ENCODE measurements at regions not wholly inside any gene's neighbourhood (a gene's known extent, or its start where the extent isn't known, plus 50 kb on each side); places are given as distances from the start of the nearest gene placed in this dataset.

DNA sequence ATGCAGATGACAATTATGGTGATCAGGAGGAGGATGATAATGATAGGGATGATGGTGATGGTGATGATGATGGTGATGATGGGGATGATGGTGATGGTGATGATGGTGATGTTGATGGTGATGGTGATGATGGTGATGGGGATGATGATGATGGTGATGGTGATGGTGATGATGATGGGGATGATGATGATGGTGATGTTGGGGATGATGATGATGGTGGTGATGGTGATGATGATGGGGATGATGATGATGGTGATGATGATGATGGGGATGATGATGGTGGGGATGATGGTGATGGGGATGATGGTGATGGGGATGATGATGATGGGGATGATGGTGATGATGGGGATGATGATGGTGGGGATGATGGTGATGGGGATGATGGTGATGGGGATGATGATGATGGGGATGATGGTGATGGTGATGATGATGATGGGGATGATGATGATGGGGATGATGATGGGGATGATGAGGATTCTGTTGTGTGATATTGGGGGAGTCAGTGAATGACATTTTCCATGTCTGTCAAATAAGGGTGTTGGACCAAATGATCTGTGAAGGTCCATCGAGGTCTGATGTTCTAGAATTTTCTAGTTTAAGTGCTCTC, 65.6 kb upstream of the RPL11 start:
- no peaks in the 10 kb centered on the region for H3K9me3 ChIP-seq
- no peaks in the 10 kb centered on the region for H3K4me1 ChIP-seq (ENCODE audit: control insufficient read depth in 1 of 2, insufficient read depth in 1 of 2, low read depth in 1 of 2, low read length in 1 of 2)
- TF ChIP-seq, protein P1, sequence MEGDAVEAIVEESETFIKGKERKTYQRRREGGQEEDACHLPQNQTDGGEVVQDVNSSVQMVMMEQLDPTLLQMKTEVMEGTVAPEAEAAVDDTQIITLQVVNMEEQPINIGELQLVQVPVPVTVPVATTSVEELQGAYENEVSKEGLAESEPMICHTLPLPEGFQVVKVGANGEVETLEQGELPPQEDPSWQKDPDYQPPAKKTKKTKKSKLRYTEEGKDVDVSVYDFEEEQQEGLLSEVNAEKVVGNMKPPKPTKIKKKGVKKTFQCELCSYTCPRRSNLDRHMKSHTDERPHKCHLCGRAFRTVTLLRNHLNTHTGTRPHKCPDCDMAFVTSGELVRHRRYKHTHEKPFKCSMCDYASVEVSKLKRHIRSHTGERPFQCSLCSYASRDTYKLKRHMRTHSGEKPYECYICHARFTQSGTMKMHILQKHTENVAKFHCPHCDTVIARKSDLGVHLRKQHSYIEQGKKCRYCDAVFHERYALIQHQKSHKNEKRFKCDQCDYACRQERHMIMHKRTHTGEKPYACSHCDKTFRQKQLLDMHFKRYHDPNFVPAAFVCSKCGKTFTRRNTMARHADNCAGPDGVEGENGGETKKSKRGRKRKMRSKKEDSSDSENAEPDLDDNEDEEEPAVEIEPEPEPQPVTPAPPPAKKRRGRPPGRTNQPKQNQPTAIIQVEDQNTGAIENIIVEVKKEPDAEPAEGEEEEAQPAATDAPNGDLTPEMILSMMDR (IDR thresholded peaks at IDR 0.05) = no peak
- H3K27me3 ChIP-seq = peaks cover 73% of the 10 kb centered on the region
- H3K4me3 ChIP-seq (ENCODE audit: low read depth in 1 of 2, low read length in 1 of 2) = no peak overlapping the region
- H3K27ac ChIP-seq = no peak overlapping the region
- no peaks in the 10 kb centered on the region for H3K36me3 ChIP-seq

DNA sequence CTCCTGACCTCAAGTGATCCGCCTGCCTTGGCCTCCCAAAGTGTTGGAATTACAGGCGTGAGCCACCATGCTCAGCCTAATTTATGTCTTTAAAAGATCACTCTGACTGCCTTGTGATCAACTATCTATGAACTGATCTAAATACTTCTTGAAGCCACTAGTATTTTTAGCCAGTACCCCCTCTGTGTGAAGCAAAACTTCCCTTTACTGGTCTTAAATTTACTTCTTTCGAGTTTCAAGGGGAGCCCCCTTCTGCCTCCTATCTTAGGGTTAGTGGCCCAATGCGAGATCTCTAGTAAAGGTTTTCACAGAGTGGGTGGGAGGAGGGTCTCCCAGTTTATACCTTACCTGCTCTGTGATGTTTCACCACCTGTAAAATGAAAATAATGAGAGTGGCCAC, 66.1 kb upstream of the RPL11 start:
- TF ChIP-seq, protein P1 (IDR thresholded peaks at IDR 0.05) = no peak
- H3K9me3 ChIP-seq = no peaks in the 10 kb centered on the region
- no peaks in the 10 kb centered on the region for H3K36me3 ChIP-seq
- no peak overlapping the region for H3K4me3 ChIP-seq (ENCODE audit: low read depth in 1 of 2, low read length in 1 of 2)
- H3K27me3 ChIP-seq = peaks cover 73% of the 10 kb centered on the region
- no peak overlapping the region for H3K27ac ChIP-seq
- no peaks in the 10 kb centered on the region for H3K4me1 ChIP-seq (ENCODE audit: control insufficient read depth in 1 of 2, insufficient read depth in 1 of 2, low read depth in 1 of 2, low read length in 1 of 2)

DNA sequence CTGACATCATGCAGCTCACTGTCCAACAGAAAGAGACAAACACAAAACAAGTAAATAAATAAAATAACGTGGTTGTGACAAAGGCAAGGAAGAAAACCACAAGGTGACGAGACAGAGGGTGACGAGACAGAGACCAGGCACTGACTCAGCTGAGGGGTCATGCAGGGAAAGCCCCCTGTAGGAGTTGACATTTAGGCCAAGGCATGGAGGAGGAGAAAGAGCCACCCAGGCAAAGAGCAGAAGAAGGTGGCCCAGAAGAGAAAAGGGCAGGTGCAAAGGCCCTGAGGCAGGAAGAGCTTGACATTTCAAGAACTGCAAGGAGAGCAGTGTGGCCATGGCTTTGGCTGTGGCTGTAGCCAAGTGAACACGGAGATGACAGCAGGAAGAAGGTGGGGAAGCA, 65.1 kb upstream of the ID3 start:
- Histone ChIP-seq H3K4me3 (ENCODE audit: low read depth in 1 of 2, low read length in 1 of 2) (no peak overlapping the region), H3K4me1 (ENCODE audit: control insufficient read depth in 1 of 2, insufficient read depth in 1 of 2, low read depth in 1 of 2, low read length in 1 of 2) (no peaks in the 10 kb centered on the region), H3K36me3 (no peaks in the 10 kb centered on the region), H3K27me3 (peaks cover 75% of the 10 kb centered on the region), H3K27ac (no peak overlapping the region), H3K9me3 (no peaks in the 10 kb centered on the region)
- TF ChIP-seq, protein P1 (IDR thresholded peaks at IDR 0.05) = no peak

DNA sequence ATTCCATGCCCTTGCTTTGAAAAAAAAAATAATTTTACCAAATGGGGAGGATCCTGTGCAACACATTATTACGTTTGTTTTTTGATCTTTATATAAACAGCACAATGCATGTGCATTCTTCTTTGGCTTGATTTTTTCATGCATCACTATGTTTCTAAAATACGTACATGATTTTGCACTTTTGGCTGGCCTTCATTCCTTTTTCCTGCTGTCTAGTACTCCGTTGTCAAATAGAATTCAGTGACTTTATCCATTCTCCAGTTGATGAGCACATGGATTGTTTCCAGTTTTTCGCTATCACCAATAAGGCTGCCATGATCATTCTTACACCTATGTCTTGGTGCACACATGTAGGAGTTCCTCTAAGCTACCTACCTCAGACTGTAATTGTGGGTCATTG, 63.0 kb upstream of the ID3 start:
- Histone ChIP-seq H3K4me1 (ENCODE audit: control insufficient read depth in 1 of 2, insufficient read depth in 1 of 2, low read depth in 1 of 2, low read length in 1 of 2) (no peaks in the 10 kb centered on the region), H3K4me3 (ENCODE audit: low read depth in 1 of 2, low read length in 1 of 2) (no peak overlapping the region), H3K36me3 (no peaks in the 10 kb centered on the region), H3K27me3 (peaks cover 86% of the 10 kb centered on the region), H3K9me3 (no peaks in the 10 kb centered on the region), H3K27ac (no peak overlapping the region)
- TF ChIP-seq, protein P1 (IDR thresholded peaks at IDR 0.05) = no peak

DNA sequence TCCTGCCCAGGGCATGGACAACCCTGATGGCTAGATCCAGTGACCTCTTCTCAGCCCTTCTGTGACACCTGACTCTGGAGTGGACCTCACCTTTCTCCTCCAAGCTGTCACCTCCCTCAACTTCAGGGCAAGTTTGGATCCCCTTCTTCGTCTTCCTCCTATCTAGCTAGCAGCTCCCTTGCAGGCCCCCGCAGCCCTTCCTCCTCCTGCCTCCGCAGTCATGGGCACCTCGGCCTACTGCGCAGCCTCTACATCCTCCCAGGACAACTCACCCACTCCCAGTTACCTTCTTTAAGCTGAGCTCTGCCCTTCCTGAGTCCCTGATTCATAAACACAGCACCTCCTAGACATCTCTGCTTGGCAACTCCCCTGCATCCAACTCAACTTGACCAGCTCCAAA, 61.3 kb upstream of the ID3 start:
- Histone ChIP-seq H3K4me1 (ENCODE audit: control insufficient read depth in 1 of 2, insufficient read depth in 1 of 2, low read depth in 1 of 2, low read length in 1 of 2) (no peaks in the 10 kb centered on the region), H3K9me3 (no peaks in the 10 kb centered on the region), H3K27ac (no peak overlapping the region), H3K4me3 (ENCODE audit: low read depth in 1 of 2, low read length in 1 of 2) (no peak overlapping the region), H3K36me3 (no peaks in the 10 kb centered on the region), H3K27me3 (peaks cover 95% of the 10 kb centered on the region)
- TF ChIP-seq, protein P1 (IDR thresholded peaks at IDR 0.05) = no peak

Measured in neutrophil (primary cell).